AG10803 (cell line): ENCODE measurements at regions not wholly inside any gene's neighbourhood (a gene's known extent, or its start where the extent isn't known, plus 50 kb on each side); places are given as distances from the start of the nearest gene placed in this dataset.
A peak's percentile ranks its signal among the peaks of the same experiment; 100 is the strongest.

Experiments
- DNase-seq: peaks from one replicate; pipeline ENCODE4 v3.0.0; 2010; ENCODE audit warnings: low read depth
- H3K4me3 ChIP-seq: 2 replicates; pipeline ENCODE4 v1.5.1; 2011; ENCODE audit warnings: mild to moderate bottlenecking, low read length, control low read depth
- CTCF ChIP-seq: conservative IDR thresholded peaks from 2 replicates; pipeline ENCODE4 v1.5.1; 2011; ENCODE audit warnings: mild to moderate bottlenecking, low read length, control low read depth, inconsistent platforms

GRCh38 chr9:73014011-73014410 is 61.2 kb upstream of the ALDH1A1 start:
- H3K4me3 ChIP-seq, result no peak overlapping the region
- no peak for TF ChIP-seq CTCF
- DNase-seq, result no peak

DNA sequence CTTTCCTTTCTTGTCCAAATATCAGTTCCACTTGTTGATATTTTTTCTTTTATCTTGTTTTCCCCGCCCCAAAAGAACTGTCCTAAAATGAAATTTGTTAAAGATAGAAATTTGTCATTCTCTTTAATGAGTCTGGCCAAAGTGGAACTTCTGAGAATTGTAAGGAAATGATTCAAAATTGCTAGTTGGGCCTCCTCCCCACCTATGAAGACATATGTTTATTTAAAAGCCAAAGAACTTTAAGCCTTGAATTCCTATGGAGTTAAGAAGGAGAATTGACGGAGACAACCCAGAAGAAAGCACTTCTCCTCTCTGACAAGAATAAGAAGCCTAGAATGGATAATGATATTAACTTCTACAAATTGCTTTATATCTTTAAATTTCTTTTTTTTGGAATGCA is 59.1 kb upstream of the ALDH1A1 start:
- no peak for TF ChIP-seq CTCF
- DNase-seq, result no peak
- no peak overlapping the region for H3K4me3 ChIP-seq

DNA sequence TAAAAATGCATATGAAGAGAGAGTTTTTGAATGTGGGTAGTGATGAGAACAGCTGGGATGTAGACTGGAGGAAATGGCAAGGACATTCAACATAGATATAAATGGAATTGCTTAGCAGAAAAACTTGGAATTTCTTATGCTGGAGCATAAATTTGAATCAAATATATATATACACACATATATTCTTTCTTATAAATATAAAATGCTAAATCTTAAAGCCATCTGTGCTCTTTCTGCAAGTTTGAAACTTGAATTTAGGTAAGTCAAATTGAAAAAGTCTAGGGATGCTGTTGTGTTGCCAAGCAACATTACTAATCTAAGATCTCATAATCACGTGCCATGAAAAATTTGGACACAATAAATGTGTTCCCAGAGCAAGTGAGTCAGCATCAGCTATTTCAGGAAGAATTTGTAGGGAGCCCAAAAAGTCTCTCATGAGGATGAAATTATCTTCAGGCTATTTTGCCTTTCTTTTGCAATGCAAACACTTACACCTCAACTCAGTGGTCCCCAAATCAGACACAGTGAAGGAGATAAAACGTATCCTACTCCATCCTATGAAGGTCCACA is 58.4 kb upstream of the ALDH1A1 start:
- no peak for TF ChIP-seq CTCF
- H3K4me3 ChIP-seq, result no peak overlapping the region
- peak; percentile 87 for DNase-seq

GRCh38 chr9:73009649-73010288 is 56.9 kb upstream of the ALDH1A1 start:
- H3K4me3 ChIP-seq, result no peak overlapping the region
- DNase-seq, result no peak
- no peak for TF ChIP-seq CTCF

- no peak for DNase-seq
- no peak for TF ChIP-seq CTCF
Measured at GRCh38 chr9:73007966-73008672, 55.3 kb upstream of the ALDH1A1 start.

DNA sequence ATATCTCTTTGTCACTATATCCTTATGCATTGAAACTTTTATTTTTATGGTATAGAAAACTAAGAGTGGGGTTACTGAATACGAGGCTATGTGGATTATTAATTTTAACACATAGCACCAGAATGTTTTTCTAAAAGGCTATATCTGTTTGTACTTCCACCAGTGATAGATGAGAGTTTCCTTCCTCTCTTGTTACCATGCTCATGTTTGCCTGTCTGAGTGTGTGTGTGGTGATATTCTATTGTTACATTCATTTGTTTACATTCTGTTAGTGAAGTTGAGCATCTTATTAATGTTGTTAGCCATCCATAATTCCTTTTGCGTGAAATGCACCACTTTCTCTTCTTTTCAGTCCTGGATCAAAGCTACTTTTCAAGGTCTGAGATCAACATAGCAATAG is 54.1 kb upstream of the ALDH1A1 start:
- no peak for DNase-seq
- no peak overlapping the region for H3K4me3 ChIP-seq
- TF ChIP-seq CTCF, result no peak

More at GRCh38 chr9:73007966-73008672, 55.3 kb upstream of the ALDH1A1 start:
- H3K4me3 ChIP-seq, result no peak overlapping the region
